ENCODE measurements at regions not wholly inside any gene's neighbourhood (a gene's known extent, or its start where the extent isn't known, plus 50 kb on each side); places are given as distances from the start of the nearest gene placed in this dataset.

DNA sequence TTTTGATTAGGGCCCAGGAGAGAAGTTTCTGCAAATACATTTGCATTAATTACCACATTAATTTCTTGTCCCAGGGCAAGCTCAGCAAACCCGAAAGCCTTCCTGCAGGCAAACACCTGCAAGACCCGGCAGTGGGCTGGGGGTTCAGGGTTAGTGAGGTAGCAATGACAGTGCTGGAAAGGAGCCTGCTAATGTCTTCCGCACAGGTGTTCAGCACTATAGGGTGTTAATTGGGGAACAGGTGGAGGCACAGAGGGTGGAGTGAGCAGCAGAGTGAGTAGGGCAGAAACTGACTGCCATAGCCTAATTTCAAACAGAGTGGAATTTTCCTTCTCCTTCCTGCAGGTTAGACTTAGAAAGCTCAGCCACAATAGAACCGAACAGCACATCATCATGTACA, 50.9 kb upstream of the UBASH3B start:
- 88 to 92% methylated on average over 4 of the region's 4 CpGs for WGBS, 2 donors

GRCh38 chr11:122601141-122602125, 54.1 kb upstream of the UBASH3B start:
- no peak overlapping the region for H3K4me3 ChIP-seq
- WGBS, 2 donors: 57 to 69% methylated on average over 7 of the region's 7 CpGs
- no peaks in the 10 kb centered on the region for H3K9me3 ChIP-seq
- intact Hi-C loops (cut with DNase I): no loop called here
- peaks cover 0 to 12% (median 10%) of the 10 kb centered on the region in 4 donors for H3K4me1 ChIP-seq
- DNase-seq: no peak
- TF ChIP-seq POLR2AphosphoS5 (IDR thresholded peaks at IDR 0.05) (no peak), POLR2A (IDR thresholded peaks at IDR 0.05) (no peak), CTCF (IDR thresholded peaks at IDR 0.05) (no peak), EP300 (IDR thresholded peaks at IDR 0.05) (no peak)
- no peaks in the 10 kb centered on the region for H3K27me3 ChIP-seq
- no peaks in the 10 kb centered on the region for H3K36me3 ChIP-seq
- no peak overlapping the region for H3K27ac ChIP-seq

More for the DNA sequence above, 50.9 kb upstream of the UBASH3B start:
- Histone ChIP-seq H3K4me3 (no peak overlapping the region), H3K36me3 (no peaks in the 10 kb centered on the region), H3K27ac (no peak overlapping the region), H3K9me3 (no peaks in the 10 kb centered on the region), H3K27me3 (no peaks in the 10 kb centered on the region), H3K4me1 (peaks cover 0 to 12% (median 10%) of the 10 kb centered on the region in 4 donors)
- intact Hi-C loops (cut with DNase I): no loop called here
- DNase-seq: no peak
- TF ChIP-seq EP300 (IDR thresholded peaks at IDR 0.05) (no peak), CTCF (IDR thresholded peaks at IDR 0.05) (no peak), POLR2AphosphoS5 (IDR thresholded peaks at IDR 0.05) (no peak), POLR2A (IDR thresholded peaks at IDR 0.05) (no peak)

DNA sequence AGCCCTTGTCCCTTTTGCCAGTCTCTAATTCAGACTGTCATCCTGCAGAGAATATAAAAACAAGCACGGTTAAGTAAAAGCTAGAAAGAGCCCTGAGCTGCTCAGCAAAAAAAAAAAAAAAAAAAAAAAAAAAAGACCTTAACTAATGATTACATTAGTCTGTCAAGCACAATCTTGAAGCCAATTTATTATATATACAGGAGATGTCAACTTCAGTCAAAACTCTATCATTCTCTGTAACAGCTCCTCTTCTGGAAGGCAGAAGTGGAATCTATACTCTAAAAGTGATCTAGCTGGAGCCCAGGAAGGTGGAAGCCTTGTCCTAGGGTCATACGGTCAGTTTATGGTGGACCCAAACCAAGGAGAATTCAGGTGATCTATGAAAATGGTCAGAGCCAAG, 55.2 kb upstream of the UBASH3B start:
- Histone ChIP-seq H3K36me3 (no peaks in the 10 kb centered on the region), H3K27ac (no peak overlapping the region), H3K27me3 (no peaks in the 10 kb centered on the region), H3K4me3 (no peak overlapping the region), H3K9me3 (no peaks in the 10 kb centered on the region), H3K4me1 (peaks cover 0 to 8% (median 6%) of the 10 kb centered on the region in 4 donors)
- WGBS, 2 donors: 81 to 91% methylated on average over 2 of the region's 2 CpGs
- intact Hi-C loops (cut with DNase I): no loop called here
- no peak for TF ChIP-seq CTCF (IDR thresholded peaks at IDR 0.05)
- no peak for TF ChIP-seq EP300 (IDR thresholded peaks at IDR 0.05)
- no peak for TF ChIP-seq POLR2AphosphoS5 (IDR thresholded peaks at IDR 0.05)
- no peak for TF ChIP-seq POLR2A (IDR thresholded peaks at IDR 0.05)
- DNase-seq: no peak

DNA sequence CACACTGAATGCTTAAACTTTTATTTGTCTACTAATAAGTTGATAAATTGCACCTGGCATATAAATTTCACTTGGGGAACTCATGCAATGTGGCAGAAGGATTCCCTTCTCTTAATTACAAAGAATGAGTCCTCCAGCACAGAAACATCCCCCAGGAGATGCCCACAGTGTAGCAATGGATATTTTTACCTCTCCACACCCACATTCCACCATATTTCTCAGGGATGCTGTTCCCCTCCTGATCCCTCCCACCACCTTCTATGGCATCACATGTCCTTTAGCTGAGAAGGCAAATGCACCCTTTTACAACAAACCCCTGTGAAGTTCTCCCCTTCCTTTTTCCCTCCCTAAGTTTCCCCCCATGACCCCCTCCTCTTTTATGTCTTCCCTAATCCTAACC, 56.1 kb upstream of the UBASH3B start:
- H3K36me3 ChIP-seq: no peaks in the 10 kb centered on the region
- H3K4me3 ChIP-seq: no peak overlapping the region
- no peaks in the 10 kb centered on the region for H3K27me3 ChIP-seq
- intact Hi-C loops (cut with DNase I): no loop called here
- TF ChIP-seq POLR2AphosphoS5 (IDR thresholded peaks at IDR 0.05) (no peak), EP300 (IDR thresholded peaks at IDR 0.05) (no peak), CTCF (IDR thresholded peaks at IDR 0.05) (no peak), POLR2A (IDR thresholded peaks at IDR 0.05) (no peak)
- no peak overlapping the region for H3K27ac ChIP-seq
- DNase-seq: no peak
- peaks cover 0 to 6% (median 0%) of the 10 kb centered on the region in 4 donors for H3K4me1 ChIP-seq
- H3K9me3 ChIP-seq: no peaks in the 10 kb centered on the region
